GM11168 (cell line): ENCODE measurements at regions not wholly inside any gene's neighbourhood (a gene's known extent, or its start where the extent isn't known, plus 50 kb on each side); places are given as distances from the start of the nearest gene placed in this dataset.
"Not testable (repeated sequence)": the region's sequence is repeated elsewhere in the genome, so short reads cannot be mapped to it uniquely, and the experiment has no call there.

Experiments used
- in situ Hi-C: fragments of 300-500 bp; cut with MboI; formaldehyde crosslinking; loops from one replicate; pipeline ENCODE4 v1.12.0; 2022; ENCODE audit warnings: low sequenced_read_pairs; ENCODE audit not compliant: unreplicated experiment

GRCh38 chr13:56687131-56687530 lies 453.6 kb upstream of the PRR20A start:
- in situ Hi-C loops, result no loop called here

DNA sequence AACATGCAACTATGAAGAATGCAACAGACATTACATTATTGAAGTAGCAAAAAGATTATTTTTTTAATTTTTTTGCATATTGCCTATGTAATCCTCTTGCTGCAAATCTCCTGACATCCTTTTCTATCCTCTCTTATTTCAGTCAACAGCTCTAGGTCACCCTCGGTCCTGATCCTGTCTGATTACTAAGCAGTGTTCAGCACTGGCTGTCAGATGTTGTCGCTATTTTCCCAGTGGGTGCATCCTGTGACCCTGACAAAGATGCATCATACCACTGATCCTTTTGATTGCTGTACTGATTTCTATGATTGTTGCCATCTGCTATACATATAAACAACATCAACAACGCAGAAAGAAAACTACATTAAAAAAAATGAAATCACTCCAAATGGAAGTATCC lies 443.7 kb upstream of the PRR20A start:
- in situ Hi-C loops, result no loop called here

DNA sequence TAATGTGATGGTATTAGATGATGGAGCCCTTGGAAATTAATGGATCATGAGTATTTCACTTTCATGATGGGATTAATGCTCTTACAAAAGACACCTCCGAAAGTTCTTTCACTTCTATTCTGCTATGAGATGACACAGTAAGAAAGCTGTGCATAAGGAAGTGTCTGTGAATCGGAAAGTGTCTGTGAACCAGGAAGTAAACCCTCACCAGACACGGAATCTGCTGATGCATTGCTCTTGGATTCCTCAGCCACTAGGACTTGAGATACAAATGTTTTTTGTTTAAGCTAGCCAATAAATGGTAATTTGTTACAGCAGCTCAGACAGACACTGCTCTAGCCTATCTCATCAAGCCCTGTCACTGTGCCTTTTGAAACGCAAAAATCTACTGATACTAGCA lies 440.4 kb upstream of the PRR20A start:
- in situ Hi-C loops, result no loop called here

DNA sequence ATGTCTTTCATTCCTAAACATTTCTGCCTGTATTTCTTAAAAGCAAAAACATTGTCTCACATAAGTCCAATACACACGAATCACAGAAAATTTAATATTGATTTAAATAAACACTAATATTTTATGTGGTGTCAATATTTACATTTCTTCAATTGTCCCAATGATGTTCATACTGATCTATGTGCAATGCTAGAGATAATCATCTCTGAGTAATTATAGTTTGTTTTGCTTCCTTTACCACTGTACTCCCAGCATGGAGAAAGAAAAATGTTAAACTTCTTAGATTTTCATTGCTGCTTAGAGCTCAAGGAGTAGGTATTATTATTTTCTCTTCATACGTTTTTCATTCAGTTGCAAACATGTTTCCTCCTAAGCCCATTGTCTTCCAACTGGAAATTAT lies 434.2 kb upstream of the PRR20A start:
- in situ Hi-C loops, result no loop called here

DNA sequence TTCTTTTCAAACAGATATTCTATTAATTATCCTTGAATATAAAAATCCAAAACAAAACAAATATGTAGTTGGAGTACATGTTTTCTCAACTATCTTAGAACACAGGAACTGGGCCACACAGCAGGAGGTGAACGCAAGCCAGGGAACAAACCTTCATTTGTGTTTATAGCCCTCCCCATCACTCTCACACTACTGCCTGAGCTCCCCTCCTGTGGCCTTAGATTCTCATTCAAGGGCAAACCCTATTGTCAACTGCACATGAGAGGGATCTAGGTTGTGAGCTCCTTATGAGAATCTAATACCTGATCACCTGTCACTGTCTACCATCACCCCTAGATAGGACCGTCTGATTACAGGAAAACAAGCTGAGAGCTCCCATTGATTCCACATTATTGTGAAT lies 427.1 kb upstream of the PRR20A start:
- in situ Hi-C loops, result no loop called here

GRCh38 chr13:56718791-56719190 lies 421.9 kb upstream of the PRR20A start:
- in situ Hi-C loops, result no loop called here

GRCh38 chr13:56720841-56721240 lies 419.9 kb upstream of the PRR20A start:
- in situ Hi-C loops, result no loop called here

- in situ Hi-C loops, result no loop called here
These were observed 405.2 kb upstream of the PRR20A start for GRCh38 chr13:56735537-56735942.

DNA sequence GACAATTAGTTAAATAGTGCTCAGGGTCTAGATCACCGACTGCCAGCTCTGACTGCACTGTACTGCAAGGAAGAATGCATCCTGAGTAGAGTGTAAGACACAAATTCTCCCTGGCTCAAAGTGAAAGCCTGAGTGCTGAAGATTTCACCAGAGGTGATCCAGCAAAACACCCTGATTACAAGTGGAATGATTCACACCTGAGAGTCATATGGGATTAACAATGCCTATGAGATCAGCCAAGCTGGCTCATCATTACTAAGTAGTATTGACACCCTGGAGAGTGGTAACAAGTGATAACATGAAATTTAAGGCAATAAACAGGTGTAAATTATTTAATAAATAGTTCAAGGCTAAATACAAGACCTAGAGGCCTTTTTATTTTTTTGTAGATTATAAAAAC lies 403.8 kb upstream of the PRR20A start:
- in situ Hi-C loops, result no loop called here

GRCh38 chr13:56752636-56753035 lies 388.1 kb upstream of the PRR20A start:
- in situ Hi-C loops, result no loop called here

- in situ Hi-C loops, result no loop called here
These were observed 385.4 kb upstream of the PRR20A start for GRCh38 chr13:56755181-56755935.

- in situ Hi-C loops, result not testable (repeated sequence)
These were observed 377.4 kb upstream of the PRR20A start for GRCh38 chr13:56763333-56763732.

DNA sequence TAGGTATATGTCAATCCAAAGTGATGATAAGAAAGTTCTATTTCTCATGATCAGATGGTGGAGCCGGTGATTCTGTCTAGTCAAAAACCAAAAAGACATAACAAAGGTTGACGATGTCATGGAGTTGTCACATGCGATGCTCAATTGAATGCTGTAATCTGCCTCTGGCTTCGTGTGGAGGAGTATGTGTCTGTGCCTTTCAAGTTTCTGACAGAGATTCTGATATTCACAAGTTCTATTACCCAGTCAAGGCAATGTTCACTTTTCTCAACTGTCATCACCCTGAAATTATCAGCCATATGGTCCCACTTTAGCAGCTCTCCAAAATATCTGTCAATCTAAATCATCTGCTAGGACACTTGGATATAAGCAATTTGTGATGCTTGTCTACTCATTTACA lies 367.6 kb upstream of the PRR20A start:
- in situ Hi-C loops, result no loop called here

- in situ Hi-C loops, result no loop called here
These were observed 351.2 kb upstream of the PRR20A start for GRCh38 chr13:56789527-56789926.

- in situ Hi-C loops, result no loop called here
These were observed 303.6 kb upstream of the PRR20A start for GRCh38 chr13:56837161-56837560.

DNA sequence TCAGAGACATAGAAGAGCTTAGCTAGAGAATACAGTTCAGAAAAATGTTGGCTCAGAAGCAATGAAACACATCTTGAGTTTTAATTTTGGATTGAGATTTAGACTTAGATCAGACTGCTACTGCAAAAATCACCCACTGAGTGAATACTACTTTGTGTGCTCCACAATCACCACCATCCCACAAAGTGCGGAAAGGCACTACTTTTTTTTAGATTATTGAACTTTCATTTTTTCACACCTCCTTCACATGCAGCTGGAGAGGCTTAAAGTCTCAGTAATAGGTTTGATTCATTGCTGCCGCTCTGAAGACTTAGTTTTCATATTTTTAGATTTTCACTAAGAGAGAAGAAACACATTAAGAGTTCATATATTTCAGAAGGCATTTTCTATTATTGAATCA lies 289.9 kb upstream of the PRR20A start:
- in situ Hi-C loops, result no loop called here

- in situ Hi-C loops, result no loop called here
These were observed 279.2 kb upstream of the PRR20A start for GRCh38 chr13:56861476-56861875.

GRCh38 chr13:56864451-56864850 lies 276.3 kb upstream of the PRR20A start:
- in situ Hi-C loops, result no loop called here

DNA sequence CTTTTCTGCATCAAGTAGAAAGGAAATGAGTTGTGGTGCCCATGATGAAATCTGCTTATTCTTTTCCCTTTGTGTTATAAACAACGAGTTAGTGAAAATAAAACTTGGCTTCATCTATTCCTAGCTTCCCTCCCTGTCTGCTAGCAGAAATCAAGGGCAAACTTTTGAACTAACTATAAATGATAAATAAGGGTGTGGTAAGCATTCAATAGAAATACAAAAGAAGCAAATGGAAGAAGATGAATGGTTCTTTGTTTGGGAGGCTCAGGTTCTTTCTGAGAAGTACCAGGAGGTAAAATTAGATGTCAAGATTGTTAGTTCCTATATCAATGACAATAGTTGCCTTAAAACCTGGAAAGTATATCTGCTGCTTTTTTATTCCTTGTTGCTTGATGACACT lies 275.3 kb upstream of the PRR20A start:
- in situ Hi-C loops, result no loop called here

- in situ Hi-C loops, result no loop called here
These were observed 271.0 kb upstream of the PRR20A start for GRCh38 chr13:56869671-56870070.

DNA sequence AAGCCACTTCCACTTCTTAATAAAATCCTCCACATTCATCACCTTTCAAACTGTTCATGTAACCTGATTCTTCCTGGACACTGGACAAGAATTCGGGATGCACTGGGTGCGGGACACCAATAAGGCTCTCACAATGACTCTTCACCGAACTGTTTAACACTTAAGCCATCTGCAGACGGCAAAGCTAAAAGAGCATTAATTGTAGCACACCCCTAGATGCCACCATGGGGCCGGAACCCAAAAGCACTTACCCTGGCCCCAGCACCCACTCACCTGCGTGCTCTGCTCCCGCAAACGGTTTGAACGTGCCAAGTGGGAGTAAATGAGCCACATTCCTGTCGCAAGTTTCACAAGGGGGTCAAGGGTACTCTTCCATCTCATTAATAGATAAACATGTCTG lies 254.3 kb upstream of the PRR20A start:
- in situ Hi-C loops, result no loop called here

DNA sequence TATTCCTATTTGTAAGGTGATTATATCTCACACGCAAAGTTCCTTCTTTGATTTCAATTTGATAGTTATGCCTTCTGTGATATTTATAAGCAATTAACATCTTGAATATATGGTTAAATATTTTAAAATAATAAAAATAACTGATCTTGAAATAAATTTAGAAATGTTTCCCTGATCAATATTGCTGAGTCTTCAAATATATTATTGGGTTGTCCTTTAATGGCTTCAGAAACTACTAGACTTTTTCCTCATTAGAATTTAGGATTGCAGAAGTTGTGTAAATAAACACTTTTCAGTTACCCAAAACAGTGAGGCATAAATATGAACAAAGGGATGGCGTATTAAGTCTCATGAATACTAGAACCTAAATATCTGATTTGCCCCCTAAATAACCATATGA lies 252.3 kb upstream of the PRR20A start:
- in situ Hi-C loops, result no loop called here

- in situ Hi-C loops, result no loop called here
These were observed 246.9 kb upstream of the PRR20A start for GRCh38 chr13:56893843-56894242.
